Nephron (organoid): ENCODE measurements at regions not wholly inside any gene's neighbourhood (a gene's known extent, or its start where the extent isn't known, plus 50 kb on each side); places are given as distances from the start of the nearest gene placed in this dataset.

Experiments used
- H3K27ac Mint-ChIP-seq, 3 experiments: 2 replicates each; pipeline ENCODE4 v1.8.0; 2020; ENCODE audit warnings: mixed read lengths in 3 of 3, mild to moderate bottlenecking in 2 of 3, moderate library complexity in 1 of 3
- H3K27me3 Mint-ChIP-seq: 2 replicates; pipeline ENCODE4 v1.8.0; 2021; ENCODE audit warnings: low read depth, mild to moderate bottlenecking, moderate library complexity, mixed read lengths
- H3K36me3 Mint-ChIP-seq: 2 replicates; pipeline ENCODE4 v1.8.0; 2020; ENCODE audit warnings: low read depth, mixed read lengths
- H3K4me1 Mint-ChIP-seq: 2 replicates; pipeline ENCODE4 v1.8.0; 2020; ENCODE audit warnings: mixed read lengths
- H3K4me3 Mint-ChIP-seq, 3 experiments: 2 replicates each; pipeline ENCODE4 v1.8.0; 2020; ENCODE audit warnings: mild to moderate bottlenecking in 3 of 3, mixed read lengths in 3 of 3, moderate library complexity in 2 of 3
- H3K9me3 Mint-ChIP-seq: 2 replicates; pipeline ENCODE4 v1.8.0; 2020; ENCODE audit warnings: mixed read lengths
- TF ChIP-seq, protein P1 (sequence below), 3 experiments: fragments of 200-600 bp; sonication (generic); IDR thresholded peaks; one replicate each; pipeline ENCODE4 v1.5.0; 2021; ENCODE audit warnings: antibody characterized with exemption in 3 of 3; ENCODE audit not compliant: unreplicated experiment in 3 of 3

DNA sequence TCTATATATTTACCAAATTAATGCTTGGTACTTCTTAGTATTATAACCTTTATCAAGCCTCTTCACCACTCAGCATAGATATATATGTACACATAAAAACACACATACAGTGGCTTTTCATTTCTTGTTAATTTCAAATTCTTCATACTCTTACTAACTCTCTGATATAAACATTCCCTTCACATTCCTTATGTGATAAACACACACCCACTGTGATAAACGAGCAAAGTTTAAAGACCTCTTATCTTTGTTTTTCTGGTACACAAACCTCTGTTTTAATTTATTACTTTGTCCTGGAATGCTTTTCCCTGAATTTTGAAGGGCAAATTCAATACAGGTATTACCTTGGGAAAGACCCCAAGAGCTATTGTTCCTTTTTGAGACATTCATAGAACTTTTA, 379.1 kb upstream of the TMPRSS15 start:
- no peak overlapping the region for H3K27ac Mint-ChIP-seq
- TF ChIP-seq, protein P1, sequence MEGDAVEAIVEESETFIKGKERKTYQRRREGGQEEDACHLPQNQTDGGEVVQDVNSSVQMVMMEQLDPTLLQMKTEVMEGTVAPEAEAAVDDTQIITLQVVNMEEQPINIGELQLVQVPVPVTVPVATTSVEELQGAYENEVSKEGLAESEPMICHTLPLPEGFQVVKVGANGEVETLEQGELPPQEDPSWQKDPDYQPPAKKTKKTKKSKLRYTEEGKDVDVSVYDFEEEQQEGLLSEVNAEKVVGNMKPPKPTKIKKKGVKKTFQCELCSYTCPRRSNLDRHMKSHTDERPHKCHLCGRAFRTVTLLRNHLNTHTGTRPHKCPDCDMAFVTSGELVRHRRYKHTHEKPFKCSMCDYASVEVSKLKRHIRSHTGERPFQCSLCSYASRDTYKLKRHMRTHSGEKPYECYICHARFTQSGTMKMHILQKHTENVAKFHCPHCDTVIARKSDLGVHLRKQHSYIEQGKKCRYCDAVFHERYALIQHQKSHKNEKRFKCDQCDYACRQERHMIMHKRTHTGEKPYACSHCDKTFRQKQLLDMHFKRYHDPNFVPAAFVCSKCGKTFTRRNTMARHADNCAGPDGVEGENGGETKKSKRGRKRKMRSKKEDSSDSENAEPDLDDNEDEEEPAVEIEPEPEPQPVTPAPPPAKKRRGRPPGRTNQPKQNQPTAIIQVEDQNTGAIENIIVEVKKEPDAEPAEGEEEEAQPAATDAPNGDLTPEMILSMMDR (IDR thresholded peaks at IDR 0.05; ENCODE audit: unreplicated experiment in 3 of 3), result no peak
- no peaks in the 10 kb centered on the region for H3K36me3 Mint-ChIP-seq
- H3K4me3 Mint-ChIP-seq, result no peak overlapping the region
- H3K9me3 Mint-ChIP-seq, result no peaks in the 10 kb centered on the region
- H3K4me1 Mint-ChIP-seq, result no peaks in the 10 kb centered on the region
- no peaks in the 10 kb centered on the region for H3K27me3 Mint-ChIP-seq

DNA sequence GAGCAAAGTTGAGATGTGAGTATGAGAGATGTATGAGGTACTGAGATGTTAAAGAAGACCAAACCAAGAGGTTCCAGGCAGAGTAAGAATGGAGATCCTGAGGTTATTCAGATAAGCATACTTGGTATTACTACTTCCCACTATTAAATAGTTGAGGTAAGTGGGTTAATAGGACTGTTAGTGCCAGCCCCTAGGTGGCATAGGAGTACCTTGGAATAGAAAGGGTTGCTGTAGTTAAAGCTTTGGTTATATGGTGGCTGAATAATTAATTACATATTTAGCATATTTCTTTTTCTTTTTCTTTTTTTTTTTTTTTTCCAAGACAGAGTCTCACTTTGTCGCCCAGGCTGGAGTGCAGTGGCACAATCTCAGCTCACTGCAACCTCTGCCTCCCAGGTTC, 397.9 kb upstream of the TMPRSS15 start:
- Mint-ChIP-seq H3K4me1 (no peaks in the 10 kb centered on the region), H3K27me3 (no peaks in the 10 kb centered on the region), H3K27ac (no peak overlapping the region), H3K4me3 (no peak overlapping the region), H3K9me3 (peaks cover 23% of the 10 kb centered on the region), H3K36me3 (no peaks in the 10 kb centered on the region)
- TF ChIP-seq, protein P1 (IDR thresholded peaks at IDR 0.05; ENCODE audit: unreplicated experiment in 3 of 3), result peak in 1 of 3 experiments; percentile 9

DNA sequence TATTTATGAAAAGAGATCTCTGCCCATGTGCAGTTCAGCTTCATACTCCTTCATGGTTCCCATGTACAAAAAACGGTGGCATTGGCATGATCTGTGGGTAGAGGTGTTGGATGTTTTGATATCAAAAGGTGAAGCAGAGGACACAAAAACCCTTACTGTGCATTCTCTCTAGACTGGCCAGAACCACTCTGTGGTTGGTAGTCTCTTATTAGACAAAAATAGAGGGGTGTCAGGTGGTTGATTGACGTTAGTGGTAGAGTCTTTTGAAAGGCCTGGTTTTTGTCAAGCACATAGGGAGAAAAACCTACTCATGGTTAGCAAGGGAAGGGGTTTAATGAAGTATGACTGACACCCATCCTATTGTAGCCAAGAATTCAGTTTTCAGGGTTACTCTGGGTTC, 400.0 kb upstream of the TMPRSS15 start:
- Mint-ChIP-seq H3K9me3 (peaks cover 16% of the 10 kb centered on the region), H3K27me3 (no peaks in the 10 kb centered on the region), H3K4me3 (no peak overlapping the region), H3K4me1 (no peaks in the 10 kb centered on the region), H3K36me3 (no peaks in the 10 kb centered on the region), H3K27ac (no peak overlapping the region)
- TF ChIP-seq, protein P1 (IDR thresholded peaks at IDR 0.05; ENCODE audit: unreplicated experiment in 3 of 3), result no peak

DNA sequence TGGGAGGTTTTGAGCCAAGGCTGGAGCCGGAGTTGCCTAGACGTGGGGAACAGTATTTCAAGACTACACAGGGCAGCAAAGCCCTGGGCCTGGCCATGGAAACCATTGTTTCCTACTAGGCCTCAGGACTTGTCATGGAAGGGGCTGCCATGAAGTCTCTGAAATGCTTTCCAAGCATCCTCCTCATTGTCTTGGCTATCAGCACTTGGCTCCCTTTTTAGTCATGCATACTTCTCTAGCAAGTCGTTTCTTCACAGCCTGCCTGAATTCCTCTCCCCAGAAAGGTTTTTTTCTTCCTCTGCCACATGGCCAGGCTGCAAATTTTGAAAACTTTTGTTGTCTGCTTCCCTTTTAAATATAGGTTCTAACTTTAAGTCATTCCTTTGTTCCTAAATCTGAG, 406.6 kb upstream of the TMPRSS15 start:
- Mint-ChIP-seq H3K4me3 (no peak overlapping the region), H3K9me3 (peaks cover 10% of the 10 kb centered on the region), H3K4me1 (no peaks in the 10 kb centered on the region), H3K27me3 (no peaks in the 10 kb centered on the region), H3K36me3 (no peaks in the 10 kb centered on the region), H3K27ac (no peak overlapping the region)
- TF ChIP-seq, protein P1 (IDR thresholded peaks at IDR 0.05; ENCODE audit: unreplicated experiment in 3 of 3), result no peak

DNA sequence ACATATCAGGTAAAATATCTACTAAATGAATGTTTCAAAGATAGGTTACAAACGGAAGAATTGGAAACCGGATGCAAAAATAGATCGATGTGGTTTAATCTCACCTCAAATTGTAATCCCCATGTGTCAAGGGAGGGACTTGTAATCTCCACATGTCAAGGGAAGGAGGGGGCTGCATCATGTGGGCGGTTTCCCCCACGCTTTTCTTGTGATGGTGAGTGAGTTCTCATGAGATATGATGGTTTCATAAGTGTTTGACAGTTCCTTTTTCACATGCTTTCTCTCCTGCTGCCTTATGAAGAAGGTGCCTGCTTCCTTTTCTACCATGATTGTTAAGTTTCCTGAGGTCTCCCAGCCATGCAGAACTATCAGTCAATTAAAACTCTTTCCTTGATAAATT, 408.7 kb upstream of the TMPRSS15 start:
- Mint-ChIP-seq H3K9me3 (peaks cover 4% of the 10 kb centered on the region), H3K36me3 (no peaks in the 10 kb centered on the region), H3K4me3 (no peak overlapping the region), H3K27me3 (no peaks in the 10 kb centered on the region), H3K27ac (no peak overlapping the region), H3K4me1 (no peaks in the 10 kb centered on the region)
- TF ChIP-seq, protein P1 (IDR thresholded peaks at IDR 0.05; ENCODE audit: unreplicated experiment in 3 of 3), result no peak

DNA sequence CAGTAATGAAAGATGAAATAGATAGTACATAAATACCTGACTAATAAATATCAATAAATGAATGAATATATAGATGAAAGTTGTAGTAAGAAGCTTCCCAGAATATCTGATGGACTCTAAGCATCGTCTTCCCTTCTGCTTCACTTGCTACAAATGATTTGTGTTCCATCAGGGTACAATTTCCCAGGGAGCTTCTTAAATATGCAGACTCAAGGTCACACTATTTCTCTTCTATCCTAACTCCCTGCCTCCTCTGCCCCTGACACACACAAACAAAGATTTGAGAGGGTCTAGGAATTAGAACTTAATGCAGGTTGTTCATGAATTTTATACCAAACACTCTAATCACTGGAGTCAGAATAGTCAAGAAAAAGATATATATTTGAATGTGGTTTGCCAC, 415.9 kb upstream of the TMPRSS15 start:
- Mint-ChIP-seq H3K27ac (no peak overlapping the region), H3K9me3 (peaks cover 10% of the 10 kb centered on the region), H3K27me3 (no peaks in the 10 kb centered on the region), H3K4me3 (no peak overlapping the region), H3K36me3 (no peaks in the 10 kb centered on the region), H3K4me1 (no peaks in the 10 kb centered on the region)
- TF ChIP-seq, protein P1 (IDR thresholded peaks at IDR 0.05; ENCODE audit: unreplicated experiment in 3 of 3), result no peak
